SU-DHL-6 (cell line): ENCODE measurements at regions not wholly inside any gene's neighbourhood (a gene's known extent, or its start where the extent isn't known, plus 50 kb on each side); places are given as distances from the start of the nearest gene placed in this dataset.

ENCODE experiments used
- H2AFZ ChIP-seq: fragments of 200-600 bp; sonication (generic); 2 replicates; pipeline ENCODE4 v1.6.1; 2014; ENCODE audit warnings: low read depth, mild to moderate bottlenecking, moderate library complexity, mixed read lengths, antibody characterized with exemption, low read length; ENCODE audit not compliant: severe bottlenecking
- H3F3A ChIP-seq: fragments of 200-600 bp; shearing (Covaris generic); 2 replicates; pipeline ENCODE4 v1.6.0; 2016; ENCODE audit warnings: antibody characterized with exemption, mild to moderate bottlenecking; ENCODE audit not compliant: insufficient read depth
- H3K27ac ChIP-seq: fragments of 200-600 bp; sonication (generic); 2 replicates; pipeline ENCODE4 v1.5.1; 2016; ENCODE audit warnings: low read depth, mild to moderate bottlenecking, low read length, moderate library complexity, mixed read lengths
- H3K27me3 ChIP-seq: fragments of 200-600 bp; sonication (generic), shearing (Covaris generic); 2 replicates; pipeline ENCODE4 v1.6.0; 2014; ENCODE audit warnings: mild to moderate bottlenecking, low read length
- H3K36me3 ChIP-seq: fragments of 200-600 bp; sonication (generic); 2 replicates; pipeline ENCODE4 v1.6.1; 2014; ENCODE audit warnings: mild to moderate bottlenecking, low read length, mixed read lengths
- H3K4me2 ChIP-seq: fragments of 300-600, 200-600 bp; shearing (Covaris generic), sonication (generic); 2 replicates; pipeline ENCODE4 v1.6.0; 2014; ENCODE audit warnings: low read length, low read depth, mild to moderate bottlenecking; ENCODE audit not compliant: poor library complexity, severe bottlenecking
- H3K4me3 ChIP-seq: fragments of 200-600 bp; sonication (generic); 2 replicates; pipeline ENCODE4 v1.5.1; 2014; ENCODE audit warnings: antibody characterized with exemption, low read length, mild to moderate bottlenecking, mixed read lengths; ENCODE audit not compliant: insufficient read depth, poor library complexity, severe bottlenecking
- H3K79me2 ChIP-seq: fragments of 200-600 bp; sonication (generic); 2 replicates; pipeline ENCODE4 v1.6.1; 2014; ENCODE audit warnings: mild to moderate bottlenecking, low read length, moderate library complexity; ENCODE audit not compliant: insufficient read depth
- H3K9ac ChIP-seq: fragments of 200-600 bp; sonication (generic); 2 replicates; pipeline ENCODE4 v1.7.0; 2014; ENCODE audit warnings: mild to moderate bottlenecking, low read length
- H3K9me2 ChIP-seq: fragments of 200-600 bp; sonication (generic); replicated peaks from 2 replicates; pipeline ENCODE4 v1.6.1; 2014; ENCODE audit warnings: low read length; ENCODE audit not compliant: insufficient read depth
- H3K9me3 ChIP-seq: fragments of 200-600 bp; sonication (generic); 2 replicates; pipeline ENCODE4 v1.6.1; 2014; ENCODE audit warnings: low read length, mixed read lengths; ENCODE audit not compliant: insufficient read depth
- H4K20me1 ChIP-seq: fragments of 200-600 bp; sonication (generic); 2 replicates; pipeline ENCODE4 v1.6.1; 2014; ENCODE audit warnings: low read depth, mild to moderate bottlenecking, antibody characterized with exemption, low read length, moderate library complexity, mixed read lengths
- EZH2phosphoT487 ChIP-seq: fragments of 200-600 bp; sonication (generic), shearing (Covaris generic); conservative IDR thresholded peaks from 2 replicates; pipeline ENCODE4 v1.6.1; 2018; ENCODE audit warnings: mild to moderate bottlenecking, antibody characterized with exemption, low read length, moderate library complexity, mixed read lengths
- TF ChIP-seq, protein P1 (sequence below): fragments of 200-600 bp; sonication (generic); IDR thresholded peaks from one replicate; pipeline ENCODE4 v1.5.1; 2017; ENCODE audit warnings: antibody characterized with exemption, mild to moderate bottlenecking, low read length, moderate library complexity; ENCODE audit not compliant: insufficient read depth, poor library complexity, severe bottlenecking

DNA sequence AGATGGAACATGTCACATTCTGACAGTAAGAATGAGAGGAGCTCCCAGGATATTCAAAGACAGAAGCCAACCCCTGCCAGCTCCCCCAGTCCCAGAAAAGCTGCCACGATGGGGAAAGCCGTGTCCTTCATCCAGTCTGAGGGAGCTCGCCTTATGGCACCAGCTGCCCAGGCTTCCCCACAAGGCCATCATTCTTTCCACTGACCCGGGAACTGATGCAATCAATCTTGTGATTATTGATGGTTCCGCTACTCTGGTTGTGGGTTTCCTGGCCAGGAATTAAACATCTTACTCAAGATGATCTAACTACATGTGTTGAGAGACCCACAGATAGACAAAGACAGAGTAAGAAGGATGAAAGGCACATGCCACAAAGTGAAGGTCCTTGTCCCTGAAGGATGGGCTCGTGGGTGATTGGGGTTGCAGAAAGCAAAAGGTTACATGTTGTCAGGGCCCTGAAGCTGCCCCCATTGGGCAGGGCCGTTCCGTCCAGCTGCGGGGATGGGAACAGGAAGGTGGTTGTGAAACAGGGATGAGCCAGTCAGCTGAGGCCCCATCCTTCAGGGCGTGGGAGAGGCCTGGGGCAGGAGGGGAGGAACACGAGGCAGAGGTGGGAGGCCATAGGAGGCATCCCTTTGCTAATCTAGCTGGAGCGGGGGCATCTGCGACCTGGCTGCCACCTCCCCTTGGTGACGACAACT, 127.6 kb downstream of the OAT start:
- TF ChIP-seq EZH2phosphoT487 = no peak
- TF ChIP-seq, protein P1, sequence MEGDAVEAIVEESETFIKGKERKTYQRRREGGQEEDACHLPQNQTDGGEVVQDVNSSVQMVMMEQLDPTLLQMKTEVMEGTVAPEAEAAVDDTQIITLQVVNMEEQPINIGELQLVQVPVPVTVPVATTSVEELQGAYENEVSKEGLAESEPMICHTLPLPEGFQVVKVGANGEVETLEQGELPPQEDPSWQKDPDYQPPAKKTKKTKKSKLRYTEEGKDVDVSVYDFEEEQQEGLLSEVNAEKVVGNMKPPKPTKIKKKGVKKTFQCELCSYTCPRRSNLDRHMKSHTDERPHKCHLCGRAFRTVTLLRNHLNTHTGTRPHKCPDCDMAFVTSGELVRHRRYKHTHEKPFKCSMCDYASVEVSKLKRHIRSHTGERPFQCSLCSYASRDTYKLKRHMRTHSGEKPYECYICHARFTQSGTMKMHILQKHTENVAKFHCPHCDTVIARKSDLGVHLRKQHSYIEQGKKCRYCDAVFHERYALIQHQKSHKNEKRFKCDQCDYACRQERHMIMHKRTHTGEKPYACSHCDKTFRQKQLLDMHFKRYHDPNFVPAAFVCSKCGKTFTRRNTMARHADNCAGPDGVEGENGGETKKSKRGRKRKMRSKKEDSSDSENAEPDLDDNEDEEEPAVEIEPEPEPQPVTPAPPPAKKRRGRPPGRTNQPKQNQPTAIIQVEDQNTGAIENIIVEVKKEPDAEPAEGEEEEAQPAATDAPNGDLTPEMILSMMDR = no peak
- H3K27me3 ChIP-seq = no peaks in the 10 kb centered on the region
- no peaks in the 10 kb centered on the region for H3F3A ChIP-seq
- no peak overlapping the region for H3K4me2 ChIP-seq
- H3K9ac ChIP-seq = no peak overlapping the region
- no peaks in the 10 kb centered on the region for H3K36me3 ChIP-seq
- no peaks in the 10 kb centered on the region for H3K9me3 ChIP-seq
- no peak overlapping the region for H3K4me3 ChIP-seq
- H3K9me2 ChIP-seq = no peaks in the 10 kb centered on the region
- H2AFZ ChIP-seq = no peak overlapping the region
- no peak overlapping the region for H3K27ac ChIP-seq
- no peaks in the 10 kb centered on the region for H3K79me2 ChIP-seq
- no peaks in the 10 kb centered on the region for H4K20me1 ChIP-seq

DNA sequence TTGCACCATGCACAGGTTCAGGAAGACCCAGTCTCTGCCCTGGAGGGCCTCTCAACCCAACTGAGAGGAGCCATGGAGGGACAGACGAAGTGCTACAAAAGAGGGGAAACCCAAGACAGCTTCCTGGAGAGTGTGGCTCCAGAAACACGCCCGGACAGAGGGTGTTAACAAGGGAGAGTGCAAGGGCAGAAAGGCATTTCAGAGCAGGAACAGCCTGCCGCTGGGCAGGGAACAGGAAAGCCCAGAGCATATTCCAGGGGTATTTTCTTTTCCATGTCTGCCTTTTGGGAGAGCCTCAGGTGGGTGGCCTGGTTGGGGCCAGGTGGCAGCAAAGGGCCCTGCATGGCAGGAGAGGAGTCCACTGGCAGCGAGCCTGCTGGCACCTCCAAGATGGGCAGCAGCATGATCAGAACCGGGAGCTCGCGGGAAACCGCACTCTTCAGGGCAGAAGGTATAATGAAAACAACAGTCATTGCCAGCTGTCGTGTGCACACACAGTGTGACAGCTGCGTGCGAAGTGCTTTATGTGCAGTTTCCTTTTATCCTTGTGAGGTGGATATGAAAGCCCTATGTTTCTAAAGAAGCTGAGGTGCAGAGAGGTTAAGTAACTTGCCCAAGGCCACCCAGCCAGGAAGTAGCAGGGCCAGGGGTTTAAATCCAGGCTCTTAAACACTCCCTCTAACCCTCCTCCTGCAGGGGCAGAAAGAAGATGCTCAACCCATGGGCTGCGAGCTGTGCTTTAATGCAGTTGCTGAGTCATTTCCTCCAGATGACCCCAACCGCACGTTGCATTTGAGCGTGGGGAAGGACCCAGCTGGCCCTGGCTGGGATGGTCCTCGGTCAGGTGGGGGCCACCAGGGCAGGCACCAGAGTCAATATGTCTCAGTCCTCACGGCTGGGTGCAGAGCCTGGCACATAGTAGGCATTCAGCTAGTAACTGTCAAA, 128.6 kb downstream of the OAT start:
- Histone ChIP-seq H4K20me1 (no peaks in the 10 kb centered on the region), H3K9me2 (no peaks in the 10 kb centered on the region), H3F3A (no peaks in the 10 kb centered on the region), H3K36me3 (no peaks in the 10 kb centered on the region), H3K4me2 (no peak overlapping the region), H3K27ac (no peak overlapping the region), H3K9ac (no peak overlapping the region), H3K4me3 (no peak overlapping the region), H3K79me2 (no peaks in the 10 kb centered on the region), H3K9me3 (no peaks in the 10 kb centered on the region), H2AFZ (no peak overlapping the region), H3K27me3 (no peaks in the 10 kb centered on the region)
- TF ChIP-seq, protein P1 = no peak
- no peak for TF ChIP-seq EZH2phosphoT487

DNA sequence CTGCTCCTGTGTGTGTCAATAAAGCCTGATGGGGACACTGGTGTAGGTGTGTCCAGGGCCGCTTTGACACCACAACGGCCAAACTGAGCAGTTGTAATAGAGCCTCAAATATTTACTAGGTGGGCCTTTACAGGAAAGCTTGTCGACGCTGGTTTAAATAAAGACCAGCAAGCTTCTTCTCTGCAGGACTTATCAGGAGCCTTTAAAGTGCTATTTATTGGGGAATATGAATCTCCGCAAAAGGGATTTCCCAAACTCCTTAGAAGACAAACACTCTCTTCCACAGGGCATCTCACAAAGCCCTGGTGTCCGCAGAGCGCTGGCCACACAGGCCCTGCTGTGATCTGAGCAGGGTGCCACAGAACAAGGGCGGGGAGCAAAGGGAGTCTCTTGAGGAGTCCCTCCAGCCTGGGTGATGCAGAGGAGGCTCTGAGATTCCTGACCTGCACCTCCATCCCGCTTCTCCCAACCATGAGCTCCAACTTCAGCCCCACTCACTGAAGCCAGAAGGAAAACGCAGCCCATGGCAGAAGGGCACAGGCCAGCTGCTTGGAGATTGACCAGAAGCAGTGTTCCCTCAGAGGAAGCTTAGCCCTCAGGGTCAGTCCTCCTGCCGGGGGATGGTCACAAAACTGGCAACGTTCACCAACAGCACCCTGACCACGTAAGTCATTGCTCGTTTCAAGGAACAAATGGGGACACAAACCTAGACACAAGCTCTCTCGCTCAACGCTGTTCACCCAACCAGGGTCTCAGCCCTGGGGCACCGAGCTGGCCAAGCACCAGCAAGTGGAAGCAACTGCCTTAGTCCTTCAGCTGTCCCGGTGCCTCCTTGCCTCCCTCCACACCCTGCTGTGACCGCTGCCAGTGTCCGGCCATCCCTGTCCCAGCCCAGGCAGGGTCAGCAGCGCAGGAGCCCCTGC, 129.5 kb downstream of the OAT start:
- Histone ChIP-seq H3K4me3 (no peak overlapping the region), H3F3A (no peaks in the 10 kb centered on the region), H3K36me3 (no peaks in the 10 kb centered on the region), H3K9me3 (no peaks in the 10 kb centered on the region), H3K27me3 (no peaks in the 10 kb centered on the region), H3K4me2 (no peak overlapping the region), H3K9ac (no peak overlapping the region), H3K9me2 (no peaks in the 10 kb centered on the region), H2AFZ (no peak overlapping the region), H4K20me1 (no peaks in the 10 kb centered on the region), H3K27ac (no peak overlapping the region), H3K79me2 (no peaks in the 10 kb centered on the region)
- TF ChIP-seq EZH2phosphoT487 = no peak
- TF ChIP-seq, protein P1 = no peak
